HepG2 (cell line): ENCODE measurements at regions not wholly inside any gene's neighbourhood (a gene's known extent, or its start where the extent isn't known, plus 50 kb on each side); places are given as distances from the start of the nearest gene placed in this dataset.
"Not testable (repeated sequence)": the region's sequence is repeated elsewhere in the genome, so short reads cannot be mapped to it uniquely, and the experiment has no call there.

ENCODE experiments used
- HCFC1 ChIP-seq: fragments of 150-350 bp; IDR thresholded peaks from 2 replicates; pipeline ENCODE4 v1.6.1; 2014; ENCODE audit warnings: low read depth, low read length
- POLR2A ChIP-seq, 2 experiments: IDR thresholded peaks; 2 replicates each; pipeline ENCODE4 v1.6.1; 2011; ENCODE audit warnings: low read depth in 2 of 2, low read length in 2 of 2, mild to moderate bottlenecking in 1 of 2, moderate library complexity in 1 of 2; ENCODE audit not compliant: insufficient read depth in 1 of 2
- TP53 ChIP-seq: sonication (generic); formaldehyde crosslinking; conservative IDR thresholded peaks from 2 replicates; pipeline ENCODE4 v1.4.0; 2020; ENCODE audit warnings: missing genetic modification reagents
- ZNF451 ChIP-seq: sonication (generic); formaldehyde crosslinking; IDR thresholded peaks from 2 replicates; pipeline ENCODE4 v1.5.0; 2020; ENCODE audit warnings: mild to moderate bottlenecking, missing genetic modification reagents

DNA sequence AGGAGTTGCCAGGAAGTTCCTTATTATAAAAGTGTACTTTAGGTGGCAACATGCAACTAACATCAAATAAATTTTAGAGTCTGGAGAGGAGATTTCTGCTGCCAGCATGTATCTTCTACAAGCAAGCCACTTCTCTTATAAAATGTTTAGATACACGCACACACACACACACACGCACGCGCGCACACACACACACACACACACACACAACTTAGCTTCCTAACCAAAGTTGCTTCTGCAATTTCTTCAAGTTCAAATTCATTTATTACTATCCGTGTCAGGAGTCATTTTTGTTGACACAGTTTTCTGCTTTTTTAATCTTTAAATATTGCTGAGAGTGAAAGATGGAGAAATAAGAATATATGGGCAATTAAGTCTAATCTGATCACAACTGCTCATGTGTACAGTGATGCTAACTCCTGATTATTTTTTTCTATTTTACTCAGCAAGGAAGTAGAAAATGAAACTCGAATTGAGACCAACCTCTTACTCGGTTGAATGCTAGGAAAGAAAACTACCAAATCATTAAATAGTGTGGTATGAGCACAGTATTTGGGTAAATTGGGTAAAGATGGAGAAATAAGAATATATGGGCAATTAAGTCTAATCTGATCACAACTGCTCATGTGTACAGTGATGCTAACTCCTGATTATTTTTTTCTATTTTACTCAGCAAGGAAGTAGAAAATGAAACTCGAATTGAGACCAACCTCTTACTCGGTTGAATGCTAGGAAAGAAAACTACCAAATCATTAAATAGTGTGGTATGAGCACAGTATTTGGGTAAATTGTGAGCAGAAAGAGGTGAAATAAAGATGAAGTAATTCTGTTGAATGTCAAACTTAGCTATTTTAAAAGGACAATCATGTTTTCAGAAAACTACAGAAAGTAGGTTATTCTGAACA is 554.1 kb upstream of the MBL2 start:
- TF ChIP-seq HCFC1; ZNF451 (CRISPR knock-in tag); TP53; POLR2A (IDR thresholded peaks at IDR 0.05; ENCODE audit: insufficient read depth in 1 of 2, low read depth in 2 of 2, low read length in 2 of 2): not testable (repeated sequence)
